ENCODE measurements at regions not wholly inside any gene's neighbourhood (a gene's known extent, or its start where the extent isn't known, plus 50 kb on each side); places are given as distances from the start of the nearest gene placed in this dataset.

DNA sequence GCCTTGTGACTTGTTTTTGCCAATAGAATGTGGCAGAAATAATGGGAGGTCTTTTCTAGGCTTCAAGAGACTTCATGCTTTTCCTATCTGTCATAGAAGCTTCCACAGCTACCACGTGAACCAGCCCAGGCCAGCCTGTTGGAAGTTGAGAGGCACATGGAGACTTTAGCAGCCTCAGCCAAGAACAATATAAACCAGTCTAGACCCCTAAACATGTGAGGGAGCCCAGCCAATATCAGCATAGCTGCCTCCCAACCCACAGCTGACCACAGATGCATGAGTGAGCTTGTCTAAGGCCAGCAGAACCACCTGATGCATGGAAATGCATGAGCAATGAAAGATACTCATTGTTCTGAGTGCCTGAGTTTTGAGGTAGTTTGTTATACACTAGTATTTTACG, 540.7 kb upstream of the BTBD3 start:
- TF ChIP-seq POLR2A (IDR thresholded peaks at IDR 0.05): no peak
- TF ChIP-seq, protein P1, sequence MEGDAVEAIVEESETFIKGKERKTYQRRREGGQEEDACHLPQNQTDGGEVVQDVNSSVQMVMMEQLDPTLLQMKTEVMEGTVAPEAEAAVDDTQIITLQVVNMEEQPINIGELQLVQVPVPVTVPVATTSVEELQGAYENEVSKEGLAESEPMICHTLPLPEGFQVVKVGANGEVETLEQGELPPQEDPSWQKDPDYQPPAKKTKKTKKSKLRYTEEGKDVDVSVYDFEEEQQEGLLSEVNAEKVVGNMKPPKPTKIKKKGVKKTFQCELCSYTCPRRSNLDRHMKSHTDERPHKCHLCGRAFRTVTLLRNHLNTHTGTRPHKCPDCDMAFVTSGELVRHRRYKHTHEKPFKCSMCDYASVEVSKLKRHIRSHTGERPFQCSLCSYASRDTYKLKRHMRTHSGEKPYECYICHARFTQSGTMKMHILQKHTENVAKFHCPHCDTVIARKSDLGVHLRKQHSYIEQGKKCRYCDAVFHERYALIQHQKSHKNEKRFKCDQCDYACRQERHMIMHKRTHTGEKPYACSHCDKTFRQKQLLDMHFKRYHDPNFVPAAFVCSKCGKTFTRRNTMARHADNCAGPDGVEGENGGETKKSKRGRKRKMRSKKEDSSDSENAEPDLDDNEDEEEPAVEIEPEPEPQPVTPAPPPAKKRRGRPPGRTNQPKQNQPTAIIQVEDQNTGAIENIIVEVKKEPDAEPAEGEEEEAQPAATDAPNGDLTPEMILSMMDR (IDR thresholded peaks at IDR 0.05): no peak

Measured in lower leg skin (tissue), 3 donors.